ENCODE measurements at regions not wholly inside any gene's neighbourhood (a gene's known extent, or its start where the extent isn't known, plus 50 kb on each side); places are given as distances from the start of the nearest gene placed in this dataset.

- DNase-seq (ENCODE audit: low read depth in 4 of 6, low spot score in 6 of 6): no peak
- Histone ChIP-seq H3K27ac (ENCODE audit: low read depth, low read length) (no peak overlapping the region), H3K36me3 (ENCODE audit: control insufficient read depth, insufficient read depth, low read length) (no peaks in the 10 kb centered on the region), H3K4me1 (ENCODE audit: control insufficient read depth, insufficient read depth, low read length) (no peaks in the 10 kb centered on the region), H3K9me3 (ENCODE audit: control insufficient read depth, insufficient read depth, low read length) (no peaks in the 10 kb centered on the region), H3K4me3 (ENCODE audit: low read depth, low read length) (no peak overlapping the region), H3K27me3 (ENCODE audit: control insufficient read depth, insufficient read depth, low read length) (no peaks in the 10 kb centered on the region)
- WGBS (ENCODE audit: insufficient coverage): no CpG with 5 or more reads among the region's 1 CpG
Measured at GRCh38 chr1:219826290-219826689, 102.1 kb downstream of the SLC30A10 start.

GRCh38 chr1:219825355-219825754, 103.0 kb downstream of the SLC30A10 start:
- Histone ChIP-seq H3K4me3 (ENCODE audit: low read depth, low read length) (no peak overlapping the region), H3K9me3 (ENCODE audit: control insufficient read depth, insufficient read depth, low read length) (no peaks in the 10 kb centered on the region), H3K4me1 (ENCODE audit: control insufficient read depth, insufficient read depth, low read length) (no peaks in the 10 kb centered on the region), H3K36me3 (ENCODE audit: control insufficient read depth, insufficient read depth, low read length) (no peaks in the 10 kb centered on the region), H3K27ac (ENCODE audit: low read depth, low read length) (no peak overlapping the region), H3K27me3 (ENCODE audit: control insufficient read depth, insufficient read depth, low read length) (no peaks in the 10 kb centered on the region)
- DNase-seq (ENCODE audit: low read depth in 4 of 6, low spot score in 6 of 6): no peak
- WGBS (ENCODE audit: insufficient coverage): no CpG with 5 or more reads among the region's 2 CpGs

- no peaks in the 10 kb centered on the region for H3K27me3 ChIP-seq (ENCODE audit: control insufficient read depth, insufficient read depth, low read length)
- no peak overlapping the region for H3K27ac ChIP-seq (ENCODE audit: low read depth, low read length)
- no peak overlapping the region for H3K4me3 ChIP-seq (ENCODE audit: low read depth, low read length)
- no peaks in the 10 kb centered on the region for H3K9me3 ChIP-seq (ENCODE audit: control insufficient read depth, insufficient read depth, low read length)
- peak in 1 of 6 donors; percentile 40 for DNase-seq (ENCODE audit: low read depth in 4 of 6, low spot score in 6 of 6)
- WGBS (ENCODE audit: insufficient coverage): no CpG with 5 or more reads among the region's 2 CpGs
- H3K36me3 ChIP-seq (ENCODE audit: control insufficient read depth, insufficient read depth, low read length): no peaks in the 10 kb centered on the region
- no peaks in the 10 kb centered on the region for H3K4me1 ChIP-seq (ENCODE audit: control insufficient read depth, insufficient read depth, low read length)
Measured at GRCh38 chr1:219824338-219824737, 104.0 kb downstream of the SLC30A10 start.

GRCh38 chr1:219820551-219820950, 107.8 kb downstream of the SLC30A10 start:
- no peak overlapping the region for H3K27ac ChIP-seq (ENCODE audit: low read depth, low read length)
- DNase-seq (ENCODE audit: low read depth in 4 of 6, low spot score in 6 of 6): no peak
- no peaks in the 10 kb centered on the region for H3K36me3 ChIP-seq (ENCODE audit: control insufficient read depth, insufficient read depth, low read length)
- H3K9me3 ChIP-seq (ENCODE audit: control insufficient read depth, insufficient read depth, low read length): no peaks in the 10 kb centered on the region
- H3K4me3 ChIP-seq (ENCODE audit: low read depth, low read length): no peak overlapping the region
- H3K4me1 ChIP-seq (ENCODE audit: control insufficient read depth, insufficient read depth, low read length): no peaks in the 10 kb centered on the region
- H3K27me3 ChIP-seq (ENCODE audit: control insufficient read depth, insufficient read depth, low read length): no peaks in the 10 kb centered on the region
- 80% methylated on average over 2 of the region's 2 CpGs for WGBS (ENCODE audit: insufficient coverage)

- 100% methylated on average over 2 of the region's 2 CpGs for WGBS (ENCODE audit: insufficient coverage)
- Histone ChIP-seq H3K27ac (ENCODE audit: low read depth, low read length) (no peak overlapping the region), H3K9me3 (ENCODE audit: control insufficient read depth, insufficient read depth, low read length) (no peaks in the 10 kb centered on the region), H3K4me3 (ENCODE audit: low read depth, low read length) (no peak overlapping the region), H3K4me1 (ENCODE audit: control insufficient read depth, insufficient read depth, low read length) (no peaks in the 10 kb centered on the region), H3K27me3 (ENCODE audit: control insufficient read depth, insufficient read depth, low read length) (no peaks in the 10 kb centered on the region), H3K36me3 (ENCODE audit: control insufficient read depth, insufficient read depth, low read length) (no peaks in the 10 kb centered on the region)
- DNase-seq (ENCODE audit: low read depth in 4 of 6, low spot score in 6 of 6): no peak
Measured at GRCh38 chr1:219817914-219818313, 110.4 kb downstream of the SLC30A10 start.

- Histone ChIP-seq H3K27ac (ENCODE audit: low read depth, low read length) (no peak overlapping the region), H3K4me1 (ENCODE audit: control insufficient read depth, insufficient read depth, low read length) (no peaks in the 10 kb centered on the region), H3K4me3 (ENCODE audit: low read depth, low read length) (no peak overlapping the region), H3K27me3 (ENCODE audit: control insufficient read depth, insufficient read depth, low read length) (no peaks in the 10 kb centered on the region), H3K36me3 (ENCODE audit: control insufficient read depth, insufficient read depth, low read length) (no peaks in the 10 kb centered on the region), H3K9me3 (ENCODE audit: control insufficient read depth, insufficient read depth, low read length) (no peaks in the 10 kb centered on the region)
- WGBS (ENCODE audit: insufficient coverage): no CpG with 5 or more reads among the region's 1 CpG
- DNase-seq (ENCODE audit: low read depth in 4 of 6, low spot score in 6 of 6): peak in 1 of 6 donors; percentile 27
Measured at GRCh38 chr1:219813294-219813693, 115.1 kb downstream of the SLC30A10 start.

- 60% methylated on average over 1 of the region's 4 CpGs for WGBS (ENCODE audit: insufficient coverage)
- Histone ChIP-seq H3K36me3 (ENCODE audit: control insufficient read depth, insufficient read depth, low read length) (no peaks in the 10 kb centered on the region), H3K4me3 (ENCODE audit: low read depth, low read length) (no peak overlapping the region), H3K9me3 (ENCODE audit: control insufficient read depth, insufficient read depth, low read length) (no peaks in the 10 kb centered on the region), H3K27ac (ENCODE audit: low read depth, low read length) (no peak overlapping the region), H3K4me1 (ENCODE audit: control insufficient read depth, insufficient read depth, low read length) (no peaks in the 10 kb centered on the region), H3K27me3 (ENCODE audit: control insufficient read depth, insufficient read depth, low read length) (no peaks in the 10 kb centered on the region)
- peak; percentile 55 to 95 (median 64) for DNase-seq (ENCODE audit: low read depth in 4 of 6, low spot score in 6 of 6)
Measured at GRCh38 chr1:219812491-219813203, 115.7 kb downstream of the SLC30A10 start.

- no peak overlapping the region for H3K27ac ChIP-seq (ENCODE audit: low read depth, low read length)
- no peaks in the 10 kb centered on the region for H3K9me3 ChIP-seq (ENCODE audit: control insufficient read depth, insufficient read depth, low read length)
- DNase-seq (ENCODE audit: low read depth in 4 of 6, low spot score in 6 of 6): no peak
- WGBS (ENCODE audit: insufficient coverage): 34% methylated on average over 3 of the region's 4 CpGs
- no peaks in the 10 kb centered on the region for H3K27me3 ChIP-seq (ENCODE audit: control insufficient read depth, insufficient read depth, low read length)
- H3K36me3 ChIP-seq (ENCODE audit: control insufficient read depth, insufficient read depth, low read length): no peaks in the 10 kb centered on the region
- H3K4me1 ChIP-seq (ENCODE audit: control insufficient read depth, insufficient read depth, low read length): no peaks in the 10 kb centered on the region
- no peak overlapping the region for H3K4me3 ChIP-seq (ENCODE audit: low read depth, low read length)
Measured at GRCh38 chr1:219812086-219812485, 116.3 kb downstream of the SLC30A10 start.

GRCh38 chr1:219810451-219810850, 117.9 kb downstream of the SLC30A10 start:
- no peak overlapping the region for H3K27ac ChIP-seq (ENCODE audit: low read depth, low read length)
- DNase-seq (ENCODE audit: low read depth in 4 of 6, low spot score in 6 of 6): no peak
- WGBS (ENCODE audit: insufficient coverage): 89% methylated on average over 1 of the region's 5 CpGs

GRCh38 chr1:219808790-219809189, 119.6 kb downstream of the SLC30A10 start:
- H3K36me3 ChIP-seq (ENCODE audit: control insufficient read depth, insufficient read depth, low read length): no peaks in the 10 kb centered on the region
- H3K4me3 ChIP-seq (ENCODE audit: low read depth, low read length): no peak overlapping the region
- WGBS (ENCODE audit: insufficient coverage): 92% methylated on average over 7 of the region's 7 CpGs
- no peaks in the 10 kb centered on the region for H3K4me1 ChIP-seq (ENCODE audit: control insufficient read depth, insufficient read depth, low read length)
- H3K27ac ChIP-seq (ENCODE audit: low read depth, low read length): no peak overlapping the region
- no peaks in the 10 kb centered on the region for H3K27me3 ChIP-seq (ENCODE audit: control insufficient read depth, insufficient read depth, low read length)
- no peaks in the 10 kb centered on the region for H3K9me3 ChIP-seq (ENCODE audit: control insufficient read depth, insufficient read depth, low read length)
- no peak for DNase-seq (ENCODE audit: low read depth in 4 of 6, low spot score in 6 of 6)

More at GRCh38 chr1:219810451-219810850, 117.9 kb downstream of the SLC30A10 start:
- H3K4me1 ChIP-seq (ENCODE audit: control insufficient read depth, insufficient read depth, low read length): no peaks in the 10 kb centered on the region
- no peaks in the 10 kb centered on the region for H3K27me3 ChIP-seq (ENCODE audit: control insufficient read depth, insufficient read depth, low read length)
- no peaks in the 10 kb centered on the region for H3K36me3 ChIP-seq (ENCODE audit: control insufficient read depth, insufficient read depth, low read length)
- H3K4me3 ChIP-seq (ENCODE audit: low read depth, low read length): no peak overlapping the region
- H3K9me3 ChIP-seq (ENCODE audit: control insufficient read depth, insufficient read depth, low read length): no peaks in the 10 kb centered on the region
